ENCODE measurements at regions not wholly inside any gene's neighbourhood (a gene's known extent, or its start where the extent isn't known, plus 50 kb on each side); places are given as distances from the start of the nearest gene placed in this dataset.

DNA sequence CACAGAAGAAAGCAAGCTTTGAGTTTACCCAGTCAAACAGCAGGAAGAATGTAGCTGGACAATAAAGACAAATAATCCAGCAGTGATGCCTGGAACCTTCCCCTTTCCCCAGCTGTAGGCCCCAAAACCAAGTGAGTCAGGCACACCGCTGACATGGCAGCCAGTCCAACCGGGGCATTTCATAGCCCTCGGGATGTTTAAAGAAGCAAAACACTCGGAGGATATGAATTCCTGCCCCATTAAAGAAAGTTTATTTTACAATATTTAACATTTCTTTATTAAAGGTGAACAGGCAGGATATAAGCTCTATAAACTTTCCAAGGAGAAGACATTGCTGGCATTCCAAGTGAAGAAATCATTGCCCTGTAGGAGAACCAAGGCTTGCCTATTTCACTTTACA lies 507.6 kb upstream of the TNP1 start:
- TF ChIP-seq, protein P1, sequence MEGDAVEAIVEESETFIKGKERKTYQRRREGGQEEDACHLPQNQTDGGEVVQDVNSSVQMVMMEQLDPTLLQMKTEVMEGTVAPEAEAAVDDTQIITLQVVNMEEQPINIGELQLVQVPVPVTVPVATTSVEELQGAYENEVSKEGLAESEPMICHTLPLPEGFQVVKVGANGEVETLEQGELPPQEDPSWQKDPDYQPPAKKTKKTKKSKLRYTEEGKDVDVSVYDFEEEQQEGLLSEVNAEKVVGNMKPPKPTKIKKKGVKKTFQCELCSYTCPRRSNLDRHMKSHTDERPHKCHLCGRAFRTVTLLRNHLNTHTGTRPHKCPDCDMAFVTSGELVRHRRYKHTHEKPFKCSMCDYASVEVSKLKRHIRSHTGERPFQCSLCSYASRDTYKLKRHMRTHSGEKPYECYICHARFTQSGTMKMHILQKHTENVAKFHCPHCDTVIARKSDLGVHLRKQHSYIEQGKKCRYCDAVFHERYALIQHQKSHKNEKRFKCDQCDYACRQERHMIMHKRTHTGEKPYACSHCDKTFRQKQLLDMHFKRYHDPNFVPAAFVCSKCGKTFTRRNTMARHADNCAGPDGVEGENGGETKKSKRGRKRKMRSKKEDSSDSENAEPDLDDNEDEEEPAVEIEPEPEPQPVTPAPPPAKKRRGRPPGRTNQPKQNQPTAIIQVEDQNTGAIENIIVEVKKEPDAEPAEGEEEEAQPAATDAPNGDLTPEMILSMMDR (IDR thresholded peaks at IDR 0.05; ENCODE audit: poor library complexity): no peak
- no peak for TF ChIP-seq EZH2 (IDR thresholded peaks at IDR 0.05; ENCODE audit: borderline replicate concordance)
